ENCODE measurements at regions not wholly inside any gene's neighbourhood (a gene's known extent, or its start where the extent isn't known, plus 50 kb on each side); places are given as distances from the start of the nearest gene placed in this dataset.

- no peaks in the 10 kb centered on the region for H3K9me3 ChIP-seq (ENCODE audit: control insufficient read depth, insufficient read depth, low read length)
- H3K4me1 ChIP-seq (ENCODE audit: control insufficient read depth, insufficient read depth, low read length), result peaks cover 29% of the 10 kb centered on the region
- H3K9ac ChIP-seq (ENCODE audit: low read depth, low read length), result no peak overlapping the region
- no peaks in the 10 kb centered on the region for H3K27me3 ChIP-seq (ENCODE audit: control insufficient read depth, insufficient read depth, low read length)
- H3K36me3 ChIP-seq (ENCODE audit: control insufficient read depth, insufficient read depth, low read length), result no peaks in the 10 kb centered on the region
- H3K4me3 ChIP-seq (ENCODE audit: low read depth, low read length), result no peak overlapping the region
Measured at GRCh38 chr11:127106938-127107337, 106.4 kb upstream of the KIRREL3 start.

GRCh38 chr11:127105593-127106541, 105.3 kb upstream of the KIRREL3 start:
- Histone ChIP-seq H3K36me3 (ENCODE audit: control insufficient read depth, insufficient read depth, low read length) (no peaks in the 10 kb centered on the region), H3K27me3 (ENCODE audit: control insufficient read depth, insufficient read depth, low read length) (no peaks in the 10 kb centered on the region), H3K9me3 (ENCODE audit: control insufficient read depth, insufficient read depth, low read length) (no peaks in the 10 kb centered on the region), H3K9ac (ENCODE audit: low read depth, low read length) (no peak overlapping the region), H3K4me3 (ENCODE audit: low read depth, low read length) (no peak overlapping the region), H3K4me1 (ENCODE audit: control insufficient read depth, insufficient read depth, low read length) (peaks cover 28% of the 10 kb centered on the region)

GRCh38 chr11:127103586-127104388, 103.2 kb upstream of the KIRREL3 start:
- Histone ChIP-seq H3K4me1 (ENCODE audit: control insufficient read depth, insufficient read depth, low read length) (peaks cover 16% of the 10 kb centered on the region), H3K9ac (ENCODE audit: low read depth, low read length) (no peak overlapping the region), H3K4me3 (ENCODE audit: low read depth, low read length) (no peak overlapping the region), H3K9me3 (ENCODE audit: control insufficient read depth, insufficient read depth, low read length) (no peaks in the 10 kb centered on the region), H3K36me3 (ENCODE audit: control insufficient read depth, insufficient read depth, low read length) (no peaks in the 10 kb centered on the region), H3K27me3 (ENCODE audit: control insufficient read depth, insufficient read depth, low read length) (no peaks in the 10 kb centered on the region)

GRCh38 chr11:127098684-127099083, 98.1 kb upstream of the KIRREL3 start:
- Histone ChIP-seq H3K4me1 (ENCODE audit: control insufficient read depth, insufficient read depth, low read length) (no peaks in the 10 kb centered on the region), H3K4me3 (ENCODE audit: low read depth, low read length) (no peak overlapping the region), H3K9me3 (ENCODE audit: control insufficient read depth, insufficient read depth, low read length) (no peaks in the 10 kb centered on the region), H3K36me3 (ENCODE audit: control insufficient read depth, insufficient read depth, low read length) (no peaks in the 10 kb centered on the region), H3K27me3 (ENCODE audit: control insufficient read depth, insufficient read depth, low read length) (no peaks in the 10 kb centered on the region), H3K9ac (ENCODE audit: low read depth, low read length) (no peak overlapping the region)

GRCh38 chr11:127080735-127081134, 80.2 kb upstream of the KIRREL3 start:
- Histone ChIP-seq H3K4me1 (ENCODE audit: control insufficient read depth, insufficient read depth, low read length) (no peaks in the 10 kb centered on the region), H3K4me3 (ENCODE audit: low read depth, low read length) (no peak overlapping the region), H3K36me3 (ENCODE audit: control insufficient read depth, insufficient read depth, low read length) (no peaks in the 10 kb centered on the region), H3K9me3 (ENCODE audit: control insufficient read depth, insufficient read depth, low read length) (no peaks in the 10 kb centered on the region), H3K27me3 (ENCODE audit: control insufficient read depth, insufficient read depth, low read length) (no peaks in the 10 kb centered on the region), H3K9ac (ENCODE audit: low read depth, low read length) (no peak overlapping the region)

- Histone ChIP-seq H3K4me3 (ENCODE audit: low read depth, low read length) (no peak overlapping the region), H3K9me3 (ENCODE audit: control insufficient read depth, insufficient read depth, low read length) (no peaks in the 10 kb centered on the region), H3K4me1 (ENCODE audit: control insufficient read depth, insufficient read depth, low read length) (no peaks in the 10 kb centered on the region), H3K9ac (ENCODE audit: low read depth, low read length) (no peak overlapping the region), H3K27me3 (ENCODE audit: control insufficient read depth, insufficient read depth, low read length) (no peaks in the 10 kb centered on the region), H3K36me3 (ENCODE audit: control insufficient read depth, insufficient read depth, low read length) (no peaks in the 10 kb centered on the region)
Measured at GRCh38 chr11:127075758-127076157, 75.2 kb upstream of the KIRREL3 start.

GRCh38 chr11:127074151-127074761, 73.7 kb upstream of the KIRREL3 start:
- no peaks in the 10 kb centered on the region for H3K9me3 ChIP-seq (ENCODE audit: control insufficient read depth, insufficient read depth, low read length)
- H3K36me3 ChIP-seq (ENCODE audit: control insufficient read depth, insufficient read depth, low read length), result no peaks in the 10 kb centered on the region
- H3K4me1 ChIP-seq (ENCODE audit: control insufficient read depth, insufficient read depth, low read length), result no peaks in the 10 kb centered on the region
- H3K27me3 ChIP-seq (ENCODE audit: control insufficient read depth, insufficient read depth, low read length), result no peaks in the 10 kb centered on the region
- no peak overlapping the region for H3K4me3 ChIP-seq (ENCODE audit: low read depth, low read length)
- H3K9ac ChIP-seq (ENCODE audit: low read depth, low read length), result no peak overlapping the region

GRCh38 chr11:127073621-127074020, 73.1 kb upstream of the KIRREL3 start:
- Histone ChIP-seq H3K4me1 (ENCODE audit: control insufficient read depth, insufficient read depth, low read length) (no peaks in the 10 kb centered on the region), H3K36me3 (ENCODE audit: control insufficient read depth, insufficient read depth, low read length) (no peaks in the 10 kb centered on the region), H3K9ac (ENCODE audit: low read depth, low read length) (no peak overlapping the region), H3K27me3 (ENCODE audit: control insufficient read depth, insufficient read depth, low read length) (no peaks in the 10 kb centered on the region), H3K9me3 (ENCODE audit: control insufficient read depth, insufficient read depth, low read length) (no peaks in the 10 kb centered on the region), H3K4me3 (ENCODE audit: low read depth, low read length) (no peak overlapping the region)

- Histone ChIP-seq H3K9me3 (ENCODE audit: control insufficient read depth, insufficient read depth, low read length) (no peaks in the 10 kb centered on the region), H3K9ac (ENCODE audit: low read depth, low read length) (no peak overlapping the region), H3K4me1 (ENCODE audit: control insufficient read depth, insufficient read depth, low read length) (no peaks in the 10 kb centered on the region), H3K4me3 (ENCODE audit: low read depth, low read length) (no peak overlapping the region), H3K27me3 (ENCODE audit: control insufficient read depth, insufficient read depth, low read length) (no peaks in the 10 kb centered on the region), H3K36me3 (ENCODE audit: control insufficient read depth, insufficient read depth, low read length) (no peaks in the 10 kb centered on the region)
Measured at GRCh38 chr11:127071606-127072005, 71.0 kb upstream of the KIRREL3 start.

- no peaks in the 10 kb centered on the region for H3K9me3 ChIP-seq (ENCODE audit: control insufficient read depth, insufficient read depth, low read length)
- no peaks in the 10 kb centered on the region for H3K36me3 ChIP-seq (ENCODE audit: control insufficient read depth, insufficient read depth, low read length)
- no peaks in the 10 kb centered on the region for H3K27me3 ChIP-seq (ENCODE audit: control insufficient read depth, insufficient read depth, low read length)
- no peak overlapping the region for H3K4me3 ChIP-seq (ENCODE audit: low read depth, low read length)
- no peaks in the 10 kb centered on the region for H3K4me1 ChIP-seq (ENCODE audit: control insufficient read depth, insufficient read depth, low read length)
- H3K9ac ChIP-seq (ENCODE audit: low read depth, low read length), result no peak overlapping the region
Measured at GRCh38 chr11:127070808-127071207, 70.2 kb upstream of the KIRREL3 start.

GRCh38 chr11:127066401-127067090, 66.0 kb upstream of the KIRREL3 start:
- H3K9ac ChIP-seq (ENCODE audit: low read depth, low read length), result no peak overlapping the region

More at GRCh38 chr11:127066401-127067090, 66.0 kb upstream of the KIRREL3 start:
- no peaks in the 10 kb centered on the region for H3K36me3 ChIP-seq (ENCODE audit: control insufficient read depth, insufficient read depth, low read length)
- H3K4me3 ChIP-seq (ENCODE audit: low read depth, low read length), result no peak overlapping the region
- H3K9me3 ChIP-seq (ENCODE audit: control insufficient read depth, insufficient read depth, low read length), result no peaks in the 10 kb centered on the region
- no peaks in the 10 kb centered on the region for H3K4me1 ChIP-seq (ENCODE audit: control insufficient read depth, insufficient read depth, low read length)
- H3K27me3 ChIP-seq (ENCODE audit: control insufficient read depth, insufficient read depth, low read length), result no peaks in the 10 kb centered on the region

Measured in iPS-15b (cell line).